Esophagus (tissue), 2 donors: ENCODE measurements at regions not wholly inside any gene's neighbourhood (a gene's known extent, or its start where the extent isn't known, plus 50 kb on each side); places are given as distances from the start of the nearest gene placed in this dataset.
"Not testable (repeated sequence)": the region's sequence is repeated elsewhere in the genome, so short reads cannot be mapped to it uniquely, and the experiment has no call there.

Source experiments
- H3K27ac ChIP-seq, 2 donors: one replicate each; pipeline ENCODE4 v1.5.1; 2013; ENCODE audit warnings: low read depth in 2 of 2, mild to moderate bottlenecking in 2 of 2, inconsistent platforms in 1 of 2, low read length in 1 of 2, moderate library complexity in 1 of 2
- H3K27me3 ChIP-seq, 2 donors: one replicate each; pipeline ENCODE4 v1.6.1; 2013; ENCODE audit warnings: low read length in 2 of 2, control low read depth in 1 of 2, mild to moderate bottlenecking in 1 of 2; ENCODE audit not compliant: insufficient read depth in 2 of 2, control insufficient read depth in 1 of 2
- H3K36me3 ChIP-seq, 2 donors: one replicate each; pipeline ENCODE4 v1.6.1; 2013; ENCODE audit warnings: low read length in 1 of 2; ENCODE audit not compliant: control insufficient read depth in 2 of 2, insufficient read depth in 2 of 2
- H3K4me1 ChIP-seq, 2 donors: one replicate each; pipeline ENCODE4 v1.6.1; 2013; ENCODE audit warnings: low read length in 1 of 2; ENCODE audit not compliant: control insufficient read depth in 2 of 2, insufficient read depth in 2 of 2
- H3K4me3 ChIP-seq, 2 donors: one replicate each; pipeline ENCODE4 v1.5.1; 2013; ENCODE audit warnings: low read length in 2 of 2, mild to moderate bottlenecking in 2 of 2, low read depth in 1 of 2, moderate library complexity in 1 of 2
- H3K9me3 ChIP-seq, 2 donors: one replicate each; pipeline ENCODE4 v1.6.1; 2013; ENCODE audit warnings: mild to moderate bottlenecking in 2 of 2, low read depth in 1 of 2, low read length in 1 of 2, moderate library complexity in 1 of 2; ENCODE audit not compliant: control insufficient read depth in 2 of 2, insufficient read depth in 1 of 2
- WGBS, 2 donors: extraction: QIAGEN DNeasy Blood & Tissue Kit; methylation state at CpG; one replicate each; pipeline ENCODE4 v1.1.7; 2013; 5-methylcytosine and 5-hydroxymethylcytosine counted together
- donor health status: healthy with polysubstance abuse.
- donor health status: Bipolar disorder and iron deficiency.

GRCh38 chr7:69446213-69446612 lies 152.1 kb upstream of the AUTS2 start:
- not testable (repeated sequence) for H3K27ac ChIP-seq, H3K9me3 ChIP-seq, H3K27me3 ChIP-seq, H3K36me3 ChIP-seq, H3K4me1 ChIP-seq, H3K4me3 ChIP-seq
- 95 to 96% methylated on average over 7 of the region's 7 CpGs for WGBS, 2 donors

- H3K27me3 ChIP-seq: no peaks in the 10 kb centered on the region
- H3K36me3 ChIP-seq: no peaks in the 10 kb centered on the region
- no peak overlapping the region for H3K4me3 ChIP-seq
- WGBS, 2 donors: 39 to 58% methylated on average over 14 of the region's 14 CpGs
- H3K4me1 ChIP-seq: peaks cover 3% of the 10 kb centered on the region in 2 donors
- H3K9me3 ChIP-seq: no peaks in the 10 kb centered on the region
- no peak overlapping the region for H3K27ac ChIP-seq
Observed at GRCh38 chr7:69448071-69448470, 150.2 kb upstream of the AUTS2 start.

DNA sequence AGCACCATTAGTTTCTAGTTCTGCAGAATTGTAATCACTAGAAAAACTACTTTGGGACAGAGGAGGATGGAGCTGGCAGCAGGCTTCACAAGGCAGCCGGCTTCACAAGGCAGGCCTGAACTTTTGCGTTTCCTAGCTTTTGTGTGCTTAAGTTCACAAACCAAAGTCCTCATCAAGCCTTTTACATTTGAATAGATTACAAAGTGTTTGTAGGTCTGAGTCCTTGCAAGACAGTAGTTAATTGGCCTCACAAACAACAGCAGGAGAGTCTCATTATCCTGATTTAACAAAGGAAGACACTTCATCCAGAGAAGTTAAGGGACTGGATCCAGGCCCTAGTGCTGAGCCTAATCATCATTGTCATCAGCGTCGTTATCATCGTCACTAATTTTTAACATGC lies 147.8 kb upstream of the AUTS2 start:
- Histone ChIP-seq H3K27me3 (no peaks in the 10 kb centered on the region), H3K27ac (no peak overlapping the region), H3K4me1 (peaks cover 3% of the 10 kb centered on the region in 2 donors), H3K36me3 (no peaks in the 10 kb centered on the region), H3K9me3 (no peaks in the 10 kb centered on the region), H3K4me3 (no peak overlapping the region)
- 81 to 85% methylated on average over 5 of the region's 5 CpGs for WGBS, 2 donors

DNA sequence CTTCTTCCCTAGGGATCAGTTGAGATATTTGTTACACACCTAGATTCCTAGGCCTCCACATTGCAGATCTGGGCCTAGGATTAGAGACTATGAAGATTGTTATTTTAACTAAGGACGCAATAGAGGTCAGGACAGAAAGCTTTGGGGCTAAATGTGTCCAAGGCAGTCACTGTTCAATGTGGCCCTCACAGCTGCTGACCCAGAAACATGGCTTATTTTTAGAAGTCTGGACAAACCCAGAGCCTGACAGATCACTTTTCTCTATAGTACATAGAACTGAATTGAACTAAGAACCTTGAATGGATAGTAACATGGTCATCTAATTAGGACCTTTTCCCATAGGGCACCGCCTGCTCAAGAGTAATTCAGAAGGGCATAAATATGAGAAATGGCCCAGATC lies 146.6 kb upstream of the AUTS2 start:
- peaks cover 3% of the 10 kb centered on the region in 2 donors for H3K4me1 ChIP-seq
- no peaks in the 10 kb centered on the region for H3K27me3 ChIP-seq
- H3K27ac ChIP-seq: no peak overlapping the region
- no peak overlapping the region for H3K4me3 ChIP-seq
- no peaks in the 10 kb centered on the region for H3K36me3 ChIP-seq
- 90 to 92% methylated on average over 2 of the region's 2 CpGs for WGBS, 2 donors
- H3K9me3 ChIP-seq: no peaks in the 10 kb centered on the region

DNA sequence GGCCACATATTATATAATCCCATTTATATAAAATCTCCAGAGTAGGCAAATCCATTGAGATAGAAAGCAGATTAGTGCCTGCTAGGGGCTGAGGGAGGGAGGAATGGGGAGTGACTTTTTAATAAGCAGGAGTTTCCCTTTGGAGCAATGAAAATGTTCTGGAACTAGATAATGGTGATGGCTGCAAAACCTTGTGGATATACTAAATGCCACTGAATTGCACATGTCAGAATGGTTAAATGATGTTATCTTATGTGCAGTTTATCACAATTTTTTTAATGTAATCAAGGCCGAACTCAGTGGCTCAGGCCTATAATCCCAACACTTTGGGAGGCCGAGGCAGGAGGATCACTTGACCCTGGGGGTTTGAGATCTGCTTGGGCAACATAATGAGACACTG lies 145.5 kb upstream of the AUTS2 start:
- no peaks in the 10 kb centered on the region for H3K36me3 ChIP-seq
- peaks cover 1 to 2% of the 10 kb centered on the region in 2 donors for H3K4me1 ChIP-seq
- no peaks in the 10 kb centered on the region for H3K27me3 ChIP-seq
- WGBS, 2 donors: 97 to 98% methylated on average over 2 of the region's 2 CpGs
- H3K9me3 ChIP-seq: no peaks in the 10 kb centered on the region
- H3K27ac ChIP-seq: no peak overlapping the region
- no peak overlapping the region for H3K4me3 ChIP-seq

GRCh38 chr7:69457595-69458504 lies 140.4 kb upstream of the AUTS2 start:
- WGBS, 2 donors: 30 to 34% methylated on average over 9 of the region's 9 CpGs
- H3K4me1 ChIP-seq: no peaks in the 10 kb centered on the region
- H3K27ac ChIP-seq: no peak overlapping the region

DNA sequence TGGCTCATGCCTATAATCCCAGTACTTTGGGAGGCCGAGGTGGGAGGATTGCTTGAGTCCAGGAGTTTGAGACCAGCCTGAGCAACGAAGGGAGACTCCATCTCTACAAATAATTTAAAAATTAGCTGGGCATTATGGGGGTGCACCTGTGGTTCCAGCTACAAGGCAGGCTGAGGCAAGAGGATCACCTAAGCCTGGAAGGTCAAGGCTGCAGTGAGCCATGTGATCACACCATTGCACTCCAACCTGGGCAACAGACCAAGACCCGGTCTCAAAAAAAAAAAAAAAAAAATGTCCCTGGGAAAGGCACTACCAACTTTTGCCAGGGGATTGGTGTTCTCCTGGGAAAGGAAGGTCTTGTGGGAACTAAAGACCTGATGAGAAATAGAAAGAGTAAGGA lies 134.2 kb upstream of the AUTS2 start:
- H3K4me3 ChIP-seq: no peak overlapping the region
- H3K27me3 ChIP-seq: no peaks in the 10 kb centered on the region
- H3K36me3 ChIP-seq: no peaks in the 10 kb centered on the region
- H3K9me3 ChIP-seq: peaks cover 2 to 3% of the 10 kb centered on the region in 2 donors
- H3K4me1 ChIP-seq: no peaks in the 10 kb centered on the region
- WGBS, 2 donors: 88 to 90% methylated on average over 3 of the region's 3 CpGs
- no peak overlapping the region for H3K27ac ChIP-seq

More at GRCh38 chr7:69457595-69458504, 140.4 kb upstream of the AUTS2 start:
- Histone ChIP-seq H3K36me3 (no peaks in the 10 kb centered on the region), H3K9me3 (no peaks in the 10 kb centered on the region), H3K27me3 (no peaks in the 10 kb centered on the region), H3K4me3 (no peak overlapping the region)

DNA sequence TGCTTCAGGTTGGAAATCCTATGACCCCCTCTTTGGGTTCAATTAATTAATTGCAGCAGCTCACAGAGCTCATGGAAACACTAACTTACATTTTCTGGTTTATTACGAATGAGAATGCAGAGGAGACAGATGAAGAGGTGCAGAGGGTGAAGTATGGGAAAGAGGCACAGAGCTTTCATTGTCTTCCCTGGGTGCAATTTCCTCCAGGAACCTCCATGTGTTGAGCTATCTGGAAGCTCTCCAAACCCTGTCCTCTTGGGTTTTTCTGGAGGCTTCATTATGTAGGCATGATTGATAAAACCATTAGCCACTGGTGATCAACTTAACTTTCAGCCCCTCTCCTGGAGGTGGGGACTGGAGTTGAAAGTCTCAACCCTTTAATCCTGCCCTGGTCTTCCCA lies 133.0 kb upstream of the AUTS2 start:
- 61 to 93% methylated on average over 1 of the region's 1 CpG for WGBS, 2 donors
- H3K4me1 ChIP-seq: no peaks in the 10 kb centered on the region
- no peaks in the 10 kb centered on the region for H3K36me3 ChIP-seq
- peaks cover 2 to 3% of the 10 kb centered on the region in 2 donors for H3K9me3 ChIP-seq
- H3K27me3 ChIP-seq: no peaks in the 10 kb centered on the region
- no peak overlapping the region for H3K4me3 ChIP-seq
- H3K27ac ChIP-seq: no peak overlapping the region

DNA sequence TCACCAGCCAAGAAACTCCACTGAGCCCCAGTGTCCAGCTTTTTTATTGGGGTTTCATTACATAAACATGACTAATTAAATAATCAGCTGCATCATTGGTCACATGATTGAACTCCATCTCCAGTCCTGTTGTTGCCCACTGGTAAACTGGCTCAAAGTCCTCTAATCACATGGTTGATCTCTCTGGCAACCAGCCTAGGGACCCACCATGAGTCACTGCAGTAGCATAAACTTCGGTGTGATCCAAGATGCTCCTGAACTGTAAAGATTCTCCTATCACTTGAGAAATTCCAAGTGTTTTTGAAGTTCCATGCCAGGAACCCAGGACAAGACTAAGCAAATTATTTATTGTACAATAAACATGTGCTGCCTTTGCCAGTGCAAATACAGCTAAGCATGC lies 130.4 kb upstream of the AUTS2 start:
- 82 to 93% methylated on average over 1 of the region's 1 CpG for WGBS, 2 donors
- no peak overlapping the region for H3K4me3 ChIP-seq
- H3K27ac ChIP-seq: no peak overlapping the region
- H3K27me3 ChIP-seq: no peaks in the 10 kb centered on the region
- H3K9me3 ChIP-seq: peaks cover 2 to 3% of the 10 kb centered on the region in 2 donors
- H3K36me3 ChIP-seq: no peaks in the 10 kb centered on the region
- no peaks in the 10 kb centered on the region for H3K4me1 ChIP-seq

DNA sequence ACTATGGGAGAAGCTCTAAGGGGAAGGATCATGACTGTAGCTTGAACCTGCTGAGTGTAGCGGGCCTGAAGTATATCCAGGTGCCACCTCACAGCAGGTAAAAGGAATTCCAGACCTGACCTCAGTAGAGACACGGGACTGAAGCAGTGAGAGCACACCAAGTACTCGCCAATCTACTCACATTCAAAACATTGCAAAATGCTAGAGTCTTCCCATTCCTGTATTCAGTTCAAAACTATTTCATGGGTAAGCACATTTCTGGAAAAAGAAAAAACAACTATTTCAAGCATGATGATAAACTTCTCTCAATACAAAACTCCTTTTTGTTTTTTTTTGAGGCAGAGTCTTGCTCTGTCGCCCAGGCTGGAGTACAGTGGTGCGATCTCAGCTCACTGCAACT lies 121.9 kb upstream of the AUTS2 start:
- H3K36me3 ChIP-seq: no peaks in the 10 kb centered on the region
- 77 to 92% methylated on average over 5 of the region's 5 CpGs for WGBS, 2 donors
- H3K9me3 ChIP-seq: no peaks in the 10 kb centered on the region
- H3K4me3 ChIP-seq: no peak overlapping the region
- no peak overlapping the region for H3K27ac ChIP-seq
- H3K27me3 ChIP-seq: no peaks in the 10 kb centered on the region
- H3K4me1 ChIP-seq: no peaks in the 10 kb centered on the region
